HUES64 (cell line): ENCODE measurements at regions not wholly inside any gene's neighbourhood (a gene's known extent, or its start where the extent isn't known, plus 50 kb on each side); places are given as distances from the start of the nearest gene placed in this dataset.

Experiments used
- H3K27ac ChIP-seq: 2 replicates; pipeline ENCODE4 v1.7.0; 2013; ENCODE audit warnings: low read depth, low read length, inconsistent platforms
- H3K27me3 ChIP-seq: 2 replicates; pipeline ENCODE4 v1.6.1; 2013; ENCODE audit warnings: mild to moderate bottlenecking, low read length; ENCODE audit not compliant: insufficient read depth
- H3K36me3 ChIP-seq: 2 replicates; pipeline ENCODE4 v1.6.1; 2013; ENCODE audit warnings: mild to moderate bottlenecking, low read length; ENCODE audit not compliant: insufficient read depth
- H3K4me1 ChIP-seq: 2 replicates; pipeline ENCODE4 v1.6.1; 2013; ENCODE audit warnings: mild to moderate bottlenecking, low read length, moderate library complexity; ENCODE audit not compliant: insufficient read depth
- H3K4me3 ChIP-seq: 2 replicates; pipeline ENCODE4 v1.5.1; 2013; ENCODE audit warnings: mild to moderate bottlenecking, low read length, moderate library complexity
- H3K9ac ChIP-seq: 2 replicates; pipeline ENCODE4 v1.6.1; 2013; ENCODE audit warnings: mild to moderate bottlenecking, low read depth, low read length
- H3K9me3 ChIP-seq: 2 replicates; pipeline ENCODE4 v1.6.1; 2013; ENCODE audit warnings: low read depth, low read length; ENCODE audit not compliant: insufficient read depth
- WGBS: fragments of 150-250, 120-280 bp; methylation state at CpG from one replicate; pipeline ENCODE4 v1.1.7; 2013; ENCODE audit warnings: missing lambda C conversion rate; 5-methylcytosine and 5-hydroxymethylcytosine counted together

DNA sequence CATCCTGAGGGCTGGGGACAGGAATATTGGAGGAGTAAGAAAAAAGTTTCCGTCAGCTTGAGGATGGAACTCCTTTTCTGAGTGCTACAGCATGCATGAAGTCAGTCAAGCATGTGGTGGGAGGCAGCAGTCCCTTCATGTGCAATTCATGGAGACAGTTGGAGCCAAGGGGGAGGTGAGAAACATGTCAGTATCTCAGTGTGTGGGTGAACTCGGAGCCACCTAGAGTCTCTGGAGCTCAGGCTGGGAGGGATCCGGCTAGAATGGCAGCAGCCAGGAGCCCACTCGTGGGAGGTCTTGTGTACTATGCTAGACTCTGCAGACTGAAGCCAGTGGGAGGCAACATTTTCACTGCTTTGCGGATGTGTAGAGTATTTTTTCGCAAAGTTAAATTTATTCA is 60.3 kb downstream of the AVPR1A start:
- WGBS, result 84% methylated on average over 6 of the region's 6 CpGs
- Histone ChIP-seq H3K9me3 (no peaks in the 10 kb centered on the region), H3K4me3 (no peak overlapping the region), H3K36me3 (no peaks in the 10 kb centered on the region), H3K27me3 (no peaks in the 10 kb centered on the region), H3K4me1 (peaks cover 12% of the 10 kb centered on the region), H3K9ac (no peak overlapping the region), H3K27ac (no peak overlapping the region)

- WGBS, result 90% methylated on average over 7 of the region's 7 CpGs
- Histone ChIP-seq H3K36me3 (no peaks in the 10 kb centered on the region), H3K27ac (peak overlapping the region; percentile 59; the same call in 1 of the 2 replicates), H3K4me1 (peaks cover 19% of the 10 kb centered on the region), H3K9ac (no peak overlapping the region), H3K9me3 (no peaks in the 10 kb centered on the region), H3K4me3 (no peak overlapping the region), H3K27me3 (no peaks in the 10 kb centered on the region)
Observed at GRCh38 chr12:63086149-63086915, 64.7 kb downstream of the AVPR1A start.

DNA sequence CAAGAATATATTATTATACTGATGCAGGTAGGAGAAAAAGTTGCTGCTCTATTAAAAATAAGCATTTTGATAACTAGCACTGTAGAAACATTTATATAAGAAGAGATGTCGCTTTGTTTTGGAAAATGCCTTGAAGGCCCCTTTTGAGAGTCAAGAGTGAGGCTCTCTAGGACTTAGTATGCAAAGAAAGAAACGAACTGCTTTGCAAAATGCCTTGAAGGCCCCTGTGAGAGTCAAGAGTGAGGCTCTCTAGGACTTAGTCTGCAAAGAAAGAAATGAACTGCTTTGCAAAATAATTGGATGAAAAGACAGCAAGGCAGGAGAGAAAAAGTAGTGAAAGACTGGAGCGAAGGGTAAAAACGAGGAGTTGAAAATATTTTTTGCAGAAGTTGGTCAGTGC is 65.9 kb downstream of the AVPR1A start:
- Histone ChIP-seq H3K36me3 (no peaks in the 10 kb centered on the region), H3K4me1 (peaks cover 19% of the 10 kb centered on the region), H3K4me3 (no peak overlapping the region), H3K27me3 (no peaks in the 10 kb centered on the region), H3K27ac (peak overlapping the region; percentile 59; the same call in 1 of the 2 replicates), H3K9me3 (no peaks in the 10 kb centered on the region), H3K9ac (0 out of 2 replicates have a peak overlapping the region, but pooled peaks have one; percentile 4)
- WGBS, result 20% methylated on average over 4 of the region's 4 CpGs

GRCh38 chr12:63084501-63084900 is 66.5 kb downstream of the AVPR1A start:
- peaks cover 19% of the 10 kb centered on the region for H3K4me1 ChIP-seq
- no peak overlapping the region for H3K4me3 ChIP-seq
- H3K36me3 ChIP-seq, result no peaks in the 10 kb centered on the region
- peak overlapping the region; percentile 59; the same call in 1 of the 2 replicates for H3K27ac ChIP-seq
- no peak overlapping the region for H3K9ac ChIP-seq
- WGBS, result 100% methylated on average over 1 of the region's 1 CpG
- no peaks in the 10 kb centered on the region for H3K27me3 ChIP-seq
- H3K9me3 ChIP-seq, result no peaks in the 10 kb centered on the region

DNA sequence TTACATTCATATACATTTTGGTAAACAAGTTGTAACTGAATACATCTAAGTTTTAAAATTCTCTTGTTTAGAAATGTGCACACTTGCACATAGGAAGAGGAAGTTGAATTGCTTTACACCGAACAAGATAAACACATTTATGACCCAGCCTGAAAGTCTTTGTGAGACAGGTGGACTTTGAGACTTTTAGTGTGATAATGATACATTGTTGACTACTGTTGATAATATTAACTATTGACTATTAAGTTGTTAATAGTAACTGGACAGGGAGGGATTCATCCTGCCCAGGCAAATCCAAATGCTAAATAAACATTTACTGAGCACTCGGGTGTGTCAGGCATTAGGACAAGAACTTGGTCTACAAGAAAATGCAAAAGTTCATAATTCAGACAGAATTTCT is 68.0 kb downstream of the AVPR1A start:
- Histone ChIP-seq H3K4me3 (no peak overlapping the region), H3K27ac (no peak overlapping the region), H3K9ac (no peak overlapping the region), H3K36me3 (no peaks in the 10 kb centered on the region), H3K4me1 (peaks cover 19% of the 10 kb centered on the region), H3K9me3 (no peaks in the 10 kb centered on the region), H3K27me3 (no peaks in the 10 kb centered on the region)
- WGBS, result 93% methylated on average over 2 of the region's 2 CpGs

DNA sequence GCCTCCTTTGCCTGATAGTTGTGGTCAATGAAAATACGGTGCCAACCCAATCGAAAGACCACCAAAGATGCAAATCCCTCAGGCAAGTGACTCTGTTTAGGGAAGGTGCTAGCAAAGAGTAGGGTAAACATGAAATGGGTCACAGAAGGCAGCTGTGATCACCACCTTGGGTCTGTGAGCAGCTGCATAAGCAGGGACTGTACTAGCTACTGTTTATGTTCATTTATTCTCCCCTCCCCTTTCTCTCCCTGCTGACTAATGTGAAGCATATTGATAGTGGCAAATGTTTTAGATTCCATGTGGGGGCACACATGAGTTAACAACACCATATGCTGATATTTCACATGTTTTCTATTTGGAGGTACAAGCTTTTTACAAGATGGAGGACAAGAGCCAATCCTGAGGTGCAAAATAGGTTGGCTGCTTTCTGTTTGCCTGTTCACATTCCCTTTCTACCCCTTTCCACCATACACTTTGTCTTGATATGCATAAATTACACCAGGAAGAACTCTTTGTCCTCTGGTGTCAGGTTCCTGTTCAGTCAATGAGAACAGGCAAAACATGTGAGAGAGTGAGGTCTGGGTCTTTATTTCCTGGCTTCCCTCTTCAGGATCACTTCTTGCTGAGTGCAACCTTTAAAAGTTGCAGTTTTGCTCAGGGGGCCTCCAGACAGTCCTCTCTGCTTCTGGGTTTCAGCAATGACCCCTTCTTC is 71.1 kb downstream of the AVPR1A start:
- WGBS, result 96% methylated on average over 2 of the region's 2 CpGs
- Histone ChIP-seq H3K36me3 (no peaks in the 10 kb centered on the region), H3K27me3 (no peaks in the 10 kb centered on the region), H3K9me3 (no peaks in the 10 kb centered on the region), H3K9ac (no peak overlapping the region), H3K4me1 (peaks cover 6% of the 10 kb centered on the region), H3K4me3 (no peak overlapping the region), H3K27ac (no peak overlapping the region)

DNA sequence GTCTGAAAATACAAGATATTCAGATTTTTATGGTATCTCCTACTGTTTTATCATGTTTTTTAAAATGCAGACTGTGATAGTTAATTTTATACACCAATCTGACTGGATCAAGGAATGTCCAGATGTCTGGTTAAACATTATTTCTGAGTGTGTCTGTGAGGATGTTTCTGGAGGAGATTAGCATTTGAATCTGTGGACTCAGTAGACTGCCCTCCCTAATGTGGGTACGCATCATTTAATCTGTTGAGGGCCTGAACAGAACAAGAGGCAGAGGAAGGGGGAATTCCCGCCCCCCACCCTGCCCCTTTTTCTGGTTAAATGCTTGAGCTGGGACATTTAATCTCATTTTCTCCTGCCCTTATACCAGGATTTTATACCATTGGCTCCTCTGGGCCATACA is 72.1 kb downstream of the AVPR1A start:
- 94% methylated on average over 1 of the region's 2 CpGs for WGBS
- Histone ChIP-seq H3K4me3 (no peak overlapping the region), H3K27me3 (no peaks in the 10 kb centered on the region), H3K36me3 (no peaks in the 10 kb centered on the region), H3K9ac (no peak overlapping the region), H3K4me1 (no peaks in the 10 kb centered on the region), H3K9me3 (no peaks in the 10 kb centered on the region), H3K27ac (no peak overlapping the region)

DNA sequence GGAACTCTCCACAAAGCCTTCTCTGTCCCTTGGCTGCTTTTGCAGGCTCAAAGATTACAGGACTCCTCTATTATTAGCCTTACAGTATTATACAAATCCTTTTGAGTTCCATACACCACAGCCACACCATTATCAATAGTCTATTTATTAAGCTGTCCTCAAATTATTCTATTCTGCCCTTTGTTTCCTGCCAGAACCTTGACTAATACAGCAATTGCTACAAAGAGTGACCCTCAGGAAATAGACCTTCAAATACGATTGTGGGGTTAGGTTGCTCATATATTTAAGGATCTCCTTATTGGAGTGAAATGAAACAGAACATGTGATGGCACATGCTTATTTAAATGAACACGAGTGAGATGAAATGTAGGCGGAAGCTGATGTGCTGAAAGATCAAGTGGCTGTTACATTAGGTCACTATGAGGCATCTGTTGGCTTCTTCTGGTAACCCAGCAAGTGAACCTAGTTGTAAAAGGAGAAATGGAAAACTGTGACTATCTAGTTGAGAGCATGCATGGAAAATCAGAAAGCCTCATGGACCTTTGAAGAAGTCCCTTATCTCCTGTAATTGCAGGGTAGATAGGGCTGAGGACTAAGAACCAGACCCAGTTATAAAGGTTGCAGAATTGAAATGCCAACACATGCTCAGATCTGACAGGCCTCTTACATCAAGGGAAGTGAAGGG is 75.5 kb downstream of the AVPR1A start:
- Histone ChIP-seq H3K4me3 (no peak overlapping the region), H3K36me3 (no peaks in the 10 kb centered on the region), H3K27me3 (no peaks in the 10 kb centered on the region), H3K9ac (no peak overlapping the region), H3K9me3 (no peaks in the 10 kb centered on the region), H3K4me1 (no peaks in the 10 kb centered on the region), H3K27ac (no peak overlapping the region)
- 90% methylated on average over 3 of the region's 3 CpGs for WGBS

GRCh38 chr12:63070709-63071108 is 80.3 kb downstream of the AVPR1A start:
- no peak overlapping the region for H3K9ac ChIP-seq
- H3K4me3 ChIP-seq, result no peak overlapping the region
- WGBS, result 93% methylated on average over 3 of the region's 3 CpGs
- no peaks in the 10 kb centered on the region for H3K27me3 ChIP-seq
- no peaks in the 10 kb centered on the region for H3K4me1 ChIP-seq
- no peak overlapping the region for H3K27ac ChIP-seq
- H3K36me3 ChIP-seq, result no peaks in the 10 kb centered on the region
- no peaks in the 10 kb centered on the region for H3K9me3 ChIP-seq

- Histone ChIP-seq H3K9me3 (no peaks in the 10 kb centered on the region), H3K4me3 (no peak overlapping the region), H3K9ac (no peak overlapping the region), H3K4me1 (no peaks in the 10 kb centered on the region), H3K27me3 (no peaks in the 10 kb centered on the region), H3K36me3 (no peaks in the 10 kb centered on the region), H3K27ac (no peak overlapping the region)
- 89% methylated on average over 3 of the region's 3 CpGs for WGBS
Observed at GRCh38 chr12:63069860-63070617, 81.0 kb downstream of the AVPR1A start.
